HEK293T (cell line): ENCODE measurements at regions not wholly inside any gene's neighbourhood (a gene's known extent, or its start where the extent isn't known, plus 50 kb on each side); places are given as distances from the start of the nearest gene placed in this dataset.

ENCODE experiments used
- CTCF ChIA-PET: fragments of 350-600 bp; formaldehyde crosslinking; extraction: SDS; loops from one replicate; lab custom pipeline; 2021; ENCODE audit warnings: antibody characterized with exemption, inconsistent platforms; lab: Yijun Ruan, JAX
- POLR2A ChIA-PET: fragments of 350-600 bp; formaldehyde crosslinking; extraction: SDS; loops from one replicate; lab custom pipeline; 2020; ENCODE audit warnings: antibody characterized with exemption, inconsistent platforms; lab: Yijun Ruan, JAX
- DNase-seq: peaks from one replicate; pipeline ENCODE4 v3.0.0; 2012; ENCODE audit warnings: mixed read lengths; ENCODE audit errors: extremely low spot score
- ARNT ChIP-seq: fragments of 450-650 bp; IDR thresholded peaks from 2 replicates; pipeline ENCODE4 v1.6.1; 2017; ENCODE audit warnings: mild to moderate bottlenecking
- BHLHE40 ChIP-seq: fragments of 450-650 bp; IDR thresholded peaks from 2 replicates; pipeline ENCODE4 v1.6.1; 2016; ENCODE audit warnings: mild to moderate bottlenecking, moderate library complexity, borderline replicate concordance
- CTBP1 ChIP-seq: fragments of 450-650 bp; IDR thresholded peaks from 2 replicates; pipeline ENCODE4 v1.6.1; 2016; ENCODE audit warnings: borderline replicate concordance
- ELF4 ChIP-seq: fragments of 450-650 bp; IDR thresholded peaks from 2 replicates; pipeline ENCODE4 v1.6.1; 2017; ENCODE audit warnings: antibody characterized with exemption
- FOXA1 ChIP-seq: fragments of 450-650 bp; IDR thresholded peaks from 2 replicates; pipeline ENCODE4 v1.6.1; 2016; ENCODE audit warnings: mild to moderate bottlenecking
- FOXK2 ChIP-seq: fragments of 450-650 bp; IDR thresholded peaks from 2 replicates; pipeline ENCODE4 v1.6.1; 2016; ENCODE audit warnings: mild to moderate bottlenecking
- FOXM1 ChIP-seq: fragments of 450-650 bp; IDR thresholded peaks from 2 replicates; pipeline ENCODE4 v1.6.1; 2017; ENCODE audit warnings: mild to moderate bottlenecking, borderline replicate concordance
- HDGF ChIP-seq: fragments of 450-650 bp; IDR thresholded peaks from 2 replicates; pipeline ENCODE4 v1.6.1; 2017; ENCODE audit warnings: antibody characterized with exemption, borderline replicate concordance
- L3MBTL2 ChIP-seq: fragments of 450-650 bp; conservative IDR thresholded peaks from 2 replicates; pipeline ENCODE4 v1.6.1; 2016; ENCODE audit warnings: mild to moderate bottlenecking
- LEF1 ChIP-seq: fragments of 450-650 bp; IDR thresholded peaks from 2 replicates; pipeline ENCODE4 v1.6.1; 2017; ENCODE audit warnings: mild to moderate bottlenecking, borderline replicate concordance
- NFRKB ChIP-seq: fragments of 450-650 bp; IDR thresholded peaks from 2 replicates; pipeline ENCODE4 v1.6.1; 2016; ENCODE audit warnings: mild to moderate bottlenecking, moderate library complexity
- SP1 ChIP-seq: fragments of 450-650 bp; IDR thresholded peaks from 2 replicates; pipeline ENCODE4 v1.6.1; 2017
- SUZ12 ChIP-seq: fragments of 450-650 bp; IDR thresholded peaks from 2 replicates; pipeline ENCODE4 v1.6.1; 2016; ENCODE audit warnings: mild to moderate bottlenecking
- TARDBP ChIP-seq: fragments of 450-650 bp; IDR thresholded peaks from 2 replicates; pipeline ENCODE4 v1.6.1; 2016
- ZNF384 ChIP-seq: fragments of 450-650 bp; IDR thresholded peaks from 2 replicates; pipeline ENCODE4 v1.6.1; 2016
- TF ChIP-seq, protein P1 (sequence below): fragments of 450-650 bp; IDR thresholded peaks from 2 replicates; pipeline ENCODE4 v1.6.1; 2016

DNA sequence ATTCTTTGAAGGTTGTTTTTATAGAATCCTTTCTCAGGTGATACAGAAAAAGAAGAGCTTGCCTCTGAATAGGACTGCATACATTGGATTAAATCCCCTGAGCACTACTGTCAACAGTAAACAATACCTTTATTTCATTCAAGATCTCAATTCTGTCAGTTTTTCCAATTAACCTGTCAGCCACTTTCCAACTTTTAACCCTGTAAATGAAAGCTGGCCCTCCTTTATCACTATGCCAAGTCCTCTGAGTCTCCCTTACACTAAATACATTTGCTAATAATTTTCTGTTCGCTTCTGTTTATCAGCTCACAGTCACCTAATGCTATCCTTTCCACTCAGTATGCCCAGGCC lies 213.7 kb upstream of the ARHGAP42 start:
- ChIA-PET CTCF (no interaction called here), POLR2A (interaction anchor here (0.6 kb wide), 1 partner anchor 265 kb away, joined by 3 read pairs; no protein-coding TSS in a partner anchor)

DNA sequence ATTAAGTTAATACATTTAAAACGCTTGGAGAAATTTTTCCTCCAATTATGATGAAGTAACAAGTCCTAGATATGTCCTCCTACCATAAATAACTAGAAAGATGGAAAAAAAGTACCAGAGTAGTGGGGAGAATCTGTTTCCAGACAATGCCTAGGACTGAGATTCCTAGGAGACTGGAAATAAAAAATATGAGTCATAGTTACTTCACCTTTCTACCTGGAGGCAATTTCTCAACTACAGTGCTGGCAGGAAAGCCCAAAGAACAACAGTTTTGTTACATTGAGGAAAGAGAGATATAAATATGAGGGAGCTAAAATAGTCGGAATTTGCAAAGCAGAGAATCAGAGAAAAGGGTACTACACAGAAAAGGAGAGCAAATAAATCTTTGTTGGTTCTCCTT lies 202.1 kb upstream of the ARHGAP42 start:
- ChIA-PET CTCF (no interaction called here), POLR2A (no interaction called here)

More for the DNA sequence above, 213.7 kb upstream of the ARHGAP42 start:
- TF ChIP-seq SP1 (no peak), TARDBP (no peak), CTBP1 (no peak), L3MBTL2 (no peak), ARNT (no peak), HDGF (no peak)
- no peak for DNase-seq

DNA sequence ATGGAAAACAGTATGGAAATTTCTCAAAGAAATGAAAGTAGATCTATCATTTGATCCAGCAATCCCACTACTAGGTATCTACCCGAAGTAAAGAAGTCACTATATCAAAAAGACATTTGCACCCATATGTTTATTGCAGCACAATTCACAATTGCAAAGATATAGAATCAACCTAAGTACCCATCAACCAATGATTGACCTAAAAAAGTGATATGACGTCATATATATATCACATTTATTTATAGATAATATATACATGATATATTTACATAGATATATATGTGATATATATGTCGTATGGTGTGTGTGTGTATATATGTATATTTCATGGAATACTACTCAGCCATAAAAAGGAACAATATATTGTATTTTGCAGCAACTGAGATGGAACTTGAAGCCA lies 188.3 kb upstream of the ARHGAP42 start:
- no peak for DNase-seq
- ChIA-PET CTCF (no interaction called here), POLR2A (no interaction called here)
- no peak for TF ChIP-seq ZNF384
- no peak for TF ChIP-seq SP1
- TF ChIP-seq LEF1: no peak
- no peak for TF ChIP-seq FOXK2
- TF ChIP-seq BHLHE40: no peak
- TF ChIP-seq HDGF: no peak
- TF ChIP-seq NFRKB: no peak
- no peak for TF ChIP-seq CTBP1
- TF ChIP-seq TARDBP: no peak
- no peak for TF ChIP-seq L3MBTL2
- no peak for TF ChIP-seq FOXM1
- no peak for TF ChIP-seq ARNT
- TF ChIP-seq SUZ12: no peak
- TF ChIP-seq FOXA1: no peak
- TF ChIP-seq, protein P1, sequence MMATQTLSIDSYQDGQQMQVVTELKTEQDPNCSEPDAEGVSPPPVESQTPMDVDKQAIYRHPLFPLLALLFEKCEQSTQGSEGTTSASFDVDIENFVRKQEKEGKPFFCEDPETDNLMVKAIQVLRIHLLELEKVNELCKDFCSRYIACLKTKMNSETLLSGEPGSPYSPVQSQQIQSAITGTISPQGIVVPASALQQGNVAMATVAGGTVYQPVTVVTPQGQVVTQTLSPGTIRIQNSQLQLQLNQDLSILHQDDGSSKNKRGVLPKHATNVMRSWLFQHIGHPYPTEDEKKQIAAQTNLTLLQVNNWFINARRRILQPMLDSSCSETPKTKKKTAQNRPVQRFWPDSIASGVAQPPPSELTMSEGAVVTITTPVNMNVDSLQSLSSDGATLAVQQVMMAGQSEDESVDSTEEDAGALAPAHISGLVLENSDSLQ: no peak
- no peak for TF ChIP-seq ELF4

More for the DNA sequence above, 202.1 kb upstream of the ARHGAP42 start:
- DNase-seq: no peak
- TF ChIP-seq LEF1 (no peak), SUZ12 (no peak), L3MBTL2 (no peak), ELF4 (no peak), FOXK2 (no peak), CTBP1 (no peak), FOXM1 (no peak), ZNF384 (no peak), NFRKB (no peak), TARDBP (no peak)
- TF ChIP-seq, protein P1: no peak

DNA sequence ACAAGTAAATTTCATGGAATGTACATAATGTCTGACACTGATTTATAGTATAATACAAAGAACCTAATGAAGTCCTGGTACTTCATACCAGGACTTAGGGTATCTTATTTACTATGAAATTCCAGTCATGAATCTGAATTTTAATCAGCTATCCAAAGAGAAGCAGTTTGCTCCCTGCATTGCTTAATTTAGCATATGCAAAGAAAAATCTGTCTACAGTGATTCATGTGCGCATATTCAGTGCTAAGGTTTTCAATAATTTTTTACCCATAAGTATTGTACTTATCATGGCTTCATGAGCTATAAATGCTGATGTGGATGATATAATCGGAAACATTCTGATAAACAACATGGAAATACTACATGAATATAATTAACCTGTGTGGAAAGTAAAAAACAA lies 185.6 kb upstream of the ARHGAP42 start:
- TF ChIP-seq SUZ12: no peak
- no peak for TF ChIP-seq ZNF384
- no peak for TF ChIP-seq FOXK2
- no peak for TF ChIP-seq ELF4
- TF ChIP-seq FOXA1: no peak
- TF ChIP-seq FOXM1: no peak
- no peak for TF ChIP-seq HDGF
- TF ChIP-seq TARDBP: no peak
- TF ChIP-seq L3MBTL2: no peak
- no peak for TF ChIP-seq BHLHE40
- TF ChIP-seq ARNT: no peak
- no peak for TF ChIP-seq NFRKB
- no peak for TF ChIP-seq SP1
- no peak for TF ChIP-seq CTBP1
- TF ChIP-seq LEF1: no peak
- TF ChIP-seq, protein P1: no peak
- DNase-seq: no peak
- ChIA-PET POLR2A (no interaction called here), CTCF (no interaction called here)

DNA sequence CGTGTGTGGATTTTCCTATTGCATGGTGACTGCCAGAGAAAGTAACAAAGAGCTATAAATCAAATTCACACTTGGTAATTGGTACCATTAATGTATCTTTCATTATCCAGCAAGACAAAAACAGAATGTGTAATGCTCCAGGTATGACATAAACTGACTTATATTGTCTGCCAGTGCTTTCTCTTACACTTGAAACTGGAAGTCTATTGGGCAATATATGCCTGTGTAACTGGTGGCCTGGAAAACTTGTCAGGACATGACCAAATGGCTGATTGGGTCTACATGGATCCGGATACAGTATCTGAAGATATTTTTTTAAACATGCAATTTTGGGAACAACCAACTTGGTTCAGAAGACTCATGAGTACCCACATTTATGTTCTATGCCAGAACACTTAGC lies 174.6 kb upstream of the ARHGAP42 start:
- TF ChIP-seq L3MBTL2 (no peak), LEF1 (no peak), HDGF (no peak), FOXK2 (no peak), NFRKB (no peak), ZNF384 (no peak), FOXM1 (no peak), TARDBP (no peak), SP1 (no peak), CTBP1 (no peak)
- DNase-seq: no peak
- POLR2A ChIA-PET: no interaction called here
- CTCF ChIA-PET: no interaction called here

DNA sequence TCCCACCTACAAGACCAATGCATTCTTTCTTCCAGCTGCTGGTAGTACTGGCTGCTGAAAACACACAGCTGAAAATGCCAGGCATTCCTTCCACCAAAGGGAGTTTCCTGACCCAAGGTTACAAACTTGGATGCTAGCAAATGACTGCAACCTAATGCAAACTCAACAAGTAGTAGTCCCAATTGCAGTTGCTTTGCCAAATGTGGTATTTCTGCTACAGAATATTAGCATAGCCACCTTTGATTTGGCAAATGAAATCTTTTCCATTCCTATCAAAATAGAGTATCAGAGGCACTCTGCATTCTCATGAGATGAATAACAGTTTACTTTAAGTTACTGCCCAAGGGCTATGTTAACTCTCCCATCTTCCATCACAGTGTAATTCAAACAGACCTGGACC lies 172.0 kb upstream of the ARHGAP42 start:
- no peak for TF ChIP-seq SP1
- TF ChIP-seq NFRKB: no peak
- no peak for TF ChIP-seq ARNT
- no peak for TF ChIP-seq ELF4
- no peak for TF ChIP-seq LEF1
- no peak for TF ChIP-seq ZNF384
- TF ChIP-seq FOXM1: no peak
- TF ChIP-seq FOXK2: no peak
- TF ChIP-seq SUZ12: no peak
- TF ChIP-seq, protein P1: no peak
- no peak for TF ChIP-seq L3MBTL2
- no peak for TF ChIP-seq HDGF
- no peak for TF ChIP-seq FOXA1
- CTCF ChIA-PET: no interaction called here
- POLR2A ChIA-PET: no interaction called here
- no peak for DNase-seq
